ENCODE measurements at regions not wholly inside any gene's neighbourhood (a gene's known extent, or its start where the extent isn't known, plus 50 kb on each side); places are given as distances from the start of the nearest gene placed in this dataset.

GRCh38 chr22:49141761-49142160 is 685.9 kb downstream of the BRD1 start:
- no peak for TF ChIP-seq POLR2AphosphoS5 (IDR thresholded peaks at IDR 0.05; ENCODE audit: low read depth)
- no peak for TF ChIP-seq CTCF (conservative IDR thresholded peaks at IDR 0.05; ENCODE audit: low read depth in 2 of 2)
- TF ChIP-seq CREB1 (CRISPR knock-in tag; IDR thresholded peaks at IDR 0.05; ENCODE audit: low read depth), result no peak
- no peak for TF ChIP-seq EZH2phosphoT487 (IDR thresholded peaks at IDR 0.05; ENCODE audit: unreplicated experiment)
- no peak for TF ChIP-seq ZNF331 (CRISPR knock-in tag; IDR thresholded peaks at IDR 0.05; ENCODE audit: low read depth)
- no peak for TF ChIP-seq ETS1 (IDR thresholded peaks at IDR 0.05)
- TF ChIP-seq EZH2 (IDR thresholded peaks at IDR 0.05; ENCODE audit: low read depth, unreplicated experiment), result no peak
- no peak for TF ChIP-seq REST (IDR thresholded peaks at IDR 0.05; ENCODE audit: unreplicated experiment)
- no peak for TF ChIP-seq ZNF114 (CRISPR knock-in tag; IDR thresholded peaks at IDR 0.05)
- TF ChIP-seq JUNB (IDR thresholded peaks at IDR 0.05; ENCODE audit: unreplicated experiment), result no peak
- TF ChIP-seq NANOG (IDR thresholded peaks at IDR 0.05; ENCODE audit: borderline replicate concordance), result no peak
- no peak for TF ChIP-seq STAT1 (IDR thresholded peaks at IDR 0.05; ENCODE audit: unreplicated experiment)
- TF ChIP-seq, protein P1, sequence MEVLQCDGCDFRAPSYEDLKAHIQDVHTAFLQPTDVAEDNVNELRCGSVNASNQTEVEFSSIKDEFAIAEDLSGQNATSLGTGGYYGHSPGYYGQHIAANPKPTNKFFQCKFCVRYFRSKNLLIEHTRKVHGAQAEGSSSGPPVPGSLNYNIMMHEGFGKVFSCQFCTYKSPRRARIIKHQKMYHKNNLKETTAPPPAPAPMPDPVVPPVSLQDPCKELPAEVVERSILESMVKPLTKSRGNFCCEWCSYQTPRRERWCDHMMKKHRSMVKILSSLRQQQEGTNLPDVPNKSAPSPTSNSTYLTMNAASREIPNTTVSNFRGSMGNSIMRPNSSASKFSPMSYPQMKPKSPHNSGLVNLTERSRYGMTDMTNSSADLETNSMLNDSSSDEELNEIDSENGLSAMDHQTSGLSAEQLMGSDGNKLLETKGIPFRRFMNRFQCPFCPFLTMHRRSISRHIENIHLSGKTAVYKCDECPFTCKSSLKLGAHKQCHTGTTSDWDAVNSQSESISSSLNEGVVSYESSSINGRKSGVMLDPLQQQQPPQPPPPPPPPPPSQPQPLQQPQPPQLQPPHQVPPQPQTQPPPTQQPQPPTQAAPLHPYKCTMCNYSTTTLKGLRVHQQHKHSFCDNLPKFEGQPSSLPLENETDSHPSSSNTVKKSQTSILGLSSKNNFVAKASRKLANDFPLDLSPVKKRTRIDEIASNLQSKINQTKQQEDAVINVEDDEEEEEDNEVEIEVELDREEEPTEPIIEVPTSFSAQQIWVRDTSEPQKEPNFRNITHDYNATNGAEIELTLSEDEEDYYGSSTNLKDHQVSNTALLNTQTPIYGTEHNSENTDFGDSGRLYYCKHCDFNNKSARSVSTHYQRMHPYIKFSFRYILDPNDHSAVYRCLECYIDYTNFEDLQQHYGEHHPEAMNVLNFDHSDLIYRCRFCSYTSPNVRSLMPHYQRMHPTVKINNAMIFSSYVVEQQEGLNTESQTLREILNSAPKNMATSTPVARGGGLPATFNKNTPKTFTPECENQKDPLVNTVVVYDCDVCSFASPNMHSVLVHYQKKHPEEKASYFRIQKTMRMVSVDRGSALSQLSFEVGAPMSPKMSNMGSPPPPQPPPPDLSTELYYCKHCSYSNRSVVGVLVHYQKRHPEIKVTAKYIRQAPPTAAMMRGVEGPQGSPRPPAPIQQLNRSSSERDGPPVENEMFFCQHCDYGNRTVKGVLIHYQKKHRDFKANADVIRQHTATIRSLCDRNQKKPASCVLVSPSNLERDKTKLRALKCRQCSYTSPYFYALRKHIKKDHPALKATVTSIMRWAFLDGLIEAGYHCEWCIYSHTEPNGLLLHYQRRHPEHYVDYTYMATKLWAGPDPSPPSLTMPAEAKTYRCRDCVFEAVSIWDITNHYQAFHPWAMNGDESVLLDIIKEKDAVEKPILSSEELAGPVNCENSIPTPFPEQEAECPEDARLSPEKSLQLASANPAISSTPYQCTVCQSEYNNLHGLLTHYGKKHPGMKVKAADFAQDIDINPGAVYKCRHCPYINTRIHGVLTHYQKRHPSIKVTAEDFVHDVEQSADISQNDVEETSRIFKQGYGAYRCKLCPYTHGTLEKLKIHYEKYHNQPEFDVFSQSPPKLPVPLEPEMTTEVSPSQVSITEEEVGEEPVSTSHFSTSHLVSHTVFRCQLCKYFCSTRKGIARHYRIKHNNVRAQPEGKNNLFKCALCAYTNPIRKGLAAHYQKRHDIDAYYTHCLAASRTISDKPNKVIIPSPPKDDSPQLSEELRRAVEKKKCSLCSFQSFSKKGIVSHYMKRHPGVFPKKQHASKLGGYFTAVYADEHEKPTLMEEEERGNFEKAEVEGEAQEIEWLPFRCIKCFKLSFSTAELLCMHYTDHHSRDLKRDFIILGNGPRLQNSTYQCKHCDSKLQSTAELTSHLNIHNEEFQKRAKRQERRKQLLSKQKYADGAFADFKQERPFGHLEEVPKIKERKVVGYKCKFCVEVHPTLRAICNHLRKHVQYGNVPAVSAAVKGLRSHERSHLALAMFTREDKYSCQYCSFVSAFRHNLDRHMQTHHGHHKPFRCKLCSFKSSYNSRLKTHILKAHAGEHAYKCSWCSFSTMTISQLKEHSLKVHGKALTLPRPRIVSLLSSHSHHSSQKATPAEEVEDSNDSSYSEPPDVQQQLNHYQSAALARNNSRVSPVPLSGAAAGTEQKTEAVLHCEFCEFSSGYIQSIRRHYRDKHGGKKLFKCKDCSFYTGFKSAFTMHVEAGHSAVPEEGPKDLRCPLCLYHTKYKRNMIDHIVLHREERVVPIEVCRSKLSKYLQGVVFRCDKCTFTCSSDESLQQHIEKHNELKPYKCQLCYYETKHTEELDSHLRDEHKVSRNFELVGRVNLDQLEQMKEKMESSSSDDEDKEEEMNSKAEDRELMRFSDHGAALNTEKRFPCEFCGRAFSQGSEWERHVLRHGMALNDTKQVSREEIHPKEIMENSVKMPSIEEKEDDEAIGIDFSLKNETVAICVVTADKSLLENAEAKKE (CRISPR knock-in tag; IDR thresholded peaks at IDR 0.05), result no peak

Data from GM23338 (cell line).